ENCODE measurements at regions not wholly inside any gene's neighbourhood (a gene's known extent, or its start where the extent isn't known, plus 50 kb on each side); places are given as distances from the start of the nearest gene placed in this dataset.

DNA sequence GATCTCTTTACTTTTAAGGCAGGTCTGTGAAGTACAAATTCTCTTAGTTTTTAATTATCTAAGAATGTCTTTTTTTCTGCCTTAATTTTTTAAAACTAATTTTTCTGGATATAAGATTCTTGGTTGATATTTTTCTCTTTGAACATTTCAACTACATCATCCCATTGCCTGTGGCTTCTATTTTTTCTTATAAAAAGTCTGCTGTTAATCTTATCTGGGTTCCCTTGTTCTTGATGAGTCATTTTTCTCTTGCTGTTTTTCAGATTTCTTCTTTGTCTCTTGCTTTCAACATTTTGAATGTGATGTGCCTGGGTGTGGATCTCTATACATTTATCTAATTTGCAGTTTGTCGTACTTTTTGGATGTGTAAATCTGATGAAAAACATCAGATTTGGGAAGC, 525.2 kb upstream of the PBX1 start:
- Histone ChIP-seq H4K91ac (ENCODE audit: insufficient read length, low read depth, low read length) (no peak overlapping the region), H3K27me3 (ENCODE audit: insufficient read depth, low read length) (no peaks in the 10 kb centered on the region), H3K4me2 (ENCODE audit: insufficient read depth, insufficient read length, low read length) (no peak overlapping the region), H2BK12ac (ENCODE audit: insufficient read length, low read depth, low read length) (no peak overlapping the region), H4K5ac (ENCODE audit: insufficient read length, low read depth, low read length) (no peak overlapping the region), H2AK5ac (ENCODE audit: insufficient read length, low read length) (no peak overlapping the region), H3K9ac (ENCODE audit: extremely low read depth, insufficient read length, low read length) (no peak overlapping the region), H3K9me3 (ENCODE audit: control insufficient read depth, low read depth, low read length) (no peaks in the 10 kb centered on the region), H3K79me1 (ENCODE audit: insufficient read depth, low read depth, low read length, poor library complexity, severe bottlenecking) (no peaks in the 10 kb centered on the region), H4K20me1 (ENCODE audit: control insufficient read depth, insufficient read depth, insufficient read length) (no peaks in the 10 kb centered on the region), H3K4ac (ENCODE audit: low read depth, low read length) (no peak overlapping the region), H2BK20ac (ENCODE audit: low read depth, low read length, poor library complexity, severe bottlenecking) (no peak overlapping the region), H2BK5ac (ENCODE audit: insufficient read length, low read length) (no peak overlapping the region), H3K14ac (ENCODE audit: insufficient read depth, low read length) (no peak overlapping the region), H3K23ac (ENCODE audit: insufficient read length, low read depth, low read length) (no peak overlapping the region), H2BK120ac (ENCODE audit: low read depth, low read length, poor library complexity, severe bottlenecking) (no peak overlapping the region), H3K27ac (ENCODE audit: insufficient read length, low read depth, low read length) (no peak overlapping the region), H4K8ac (replicated peaks; ENCODE audit: insufficient read length, low read depth, low read length) (no peak overlapping the region), H3K56ac (ENCODE audit: insufficient read length, low read depth, low read length) (no peak overlapping the region), H2AFZ (ENCODE audit: low read length) (no peak overlapping the region), H3K23me2 (ENCODE audit: insufficient read length, low read depth, low read length, poor library complexity, severe bottlenecking) (no peaks in the 10 kb centered on the region), H2BK15ac (ENCODE audit: low read depth, low read length) (no peak overlapping the region), H3K79me2 (ENCODE audit: insufficient read depth, low read length) (no peaks in the 10 kb centered on the region), H3T11ph (ENCODE audit: low read length) (no peak overlapping the region), H3K4me1 (ENCODE audit: insufficient read depth, low read length) (no peaks in the 10 kb centered on the region), H3K18ac (ENCODE audit: insufficient read length, low read depth, low read length) (no peak overlapping the region)
- Mint-ChIP-seq H3K4me3 (no peak overlapping the region), H3K27ac (no peak overlapping the region), H3K36me3 (ENCODE audit: insufficient read depth in 1 of 3, low read depth in 3 of 3) (peaks cover 5 to 28% (median 9%) of the 10 kb centered on the region in 3 experiments), H3K9me3 (peaks cover 19 to 34% of the 10 kb centered on the region in 2 experiments), H3K27me3 (ENCODE audit: low read depth) (0 out of 2 replicates have a peak, but pooled peaks cover 2% of the 10 kb centered on the region), H3K4me1 (no peaks in the 10 kb centered on the region)
- TF ChIP-seq CTCF (conservative IDR thresholded peaks at IDR 0.05) = no peak
- DNase-seq = no peak
- no CpG with 5 or more reads among the region's 1 CpG for WGBS (ENCODE audit: extremely low coverage, insufficient read length, low lambda C conversion rate)
